H9 (cell line): ENCODE measurements at regions not wholly inside any gene's neighbourhood (a gene's known extent, or its start where the extent isn't known, plus 50 kb on each side); places are given as distances from the start of the nearest gene placed in this dataset.

Source experiments
- DNase-seq: peaks from one replicate; pipeline ENCODE4 v3.0.0-alpha.2; 2017
- H2AFZ ChIP-seq: one replicate; pipeline ENCODE4 v1.6.1; 2013; ENCODE audit warnings: mild to moderate bottlenecking, low read length, control low read depth, moderate library complexity
- H2AK5ac ChIP-seq: 2 replicates; pipeline ENCODE4 v1.6.1; 2013; ENCODE audit warnings: low read length, control low read depth, mixed read lengths; ENCODE audit not compliant: insufficient read length
- H2BK120ac ChIP-seq: one replicate; pipeline ENCODE4 v1.6.1; 2013; ENCODE audit warnings: low read depth, mild to moderate bottlenecking, low read length, control low read depth, inconsistent platforms; ENCODE audit not compliant: poor library complexity, severe bottlenecking
- H2BK12ac ChIP-seq: 2 replicates; pipeline ENCODE4 v1.6.1; 2013; ENCODE audit warnings: low read length, control low read depth, mixed read lengths, low read depth; ENCODE audit not compliant: insufficient read length
- H2BK15ac ChIP-seq: 2 replicates; pipeline ENCODE4 v1.6.1; 2013; ENCODE audit warnings: low read depth, low read length, control low read depth
- H2BK20ac ChIP-seq: one replicate; pipeline ENCODE4 v1.6.1; 2013; ENCODE audit warnings: low read depth, mild to moderate bottlenecking, low read length, control low read depth, inconsistent platforms; ENCODE audit not compliant: poor library complexity, severe bottlenecking
- H2BK5ac ChIP-seq: 2 replicates; pipeline ENCODE4 v1.6.1; 2013; ENCODE audit warnings: low read length, control low read depth, mixed read lengths; ENCODE audit not compliant: insufficient read length
- H3K14ac ChIP-seq: 2 replicates; pipeline ENCODE4 v1.6.1; 2013; ENCODE audit warnings: low read length, control low read depth; ENCODE audit not compliant: insufficient read depth
- H3K18ac ChIP-seq: 2 replicates; pipeline ENCODE4 v1.6.1; 2013; ENCODE audit warnings: low read depth, mild to moderate bottlenecking, mixed read lengths, low read length, control low read depth; ENCODE audit not compliant: insufficient read length
- H3K23ac ChIP-seq: 2 replicates; pipeline ENCODE4 v1.6.1; 2013; ENCODE audit warnings: low read length, control low read depth, mixed read lengths, low read depth; ENCODE audit not compliant: insufficient read length
- H3K23me2 ChIP-seq: 2 replicates; pipeline ENCODE4 v1.6.1; 2013; ENCODE audit warnings: low read depth, mild to moderate bottlenecking, mixed read lengths, low read length, control low read depth; ENCODE audit not compliant: insufficient read length, poor library complexity, severe bottlenecking
- H3K27ac ChIP-seq: 2 replicates; pipeline ENCODE4 v1.5.1; 2013; ENCODE audit warnings: low read length, control low read depth, mixed read lengths, low read depth; ENCODE audit not compliant: insufficient read length
- H3K27me3 ChIP-seq: 2 replicates; pipeline ENCODE4 v1.6.1; 2013; ENCODE audit warnings: low read length, control low read depth, inconsistent platforms; ENCODE audit not compliant: insufficient read depth
- H3K4ac ChIP-seq: 2 replicates; pipeline ENCODE4 v1.6.1; 2013; ENCODE audit warnings: low read depth, mild to moderate bottlenecking, control low read depth, inconsistent platforms, low read length, moderate library complexity
- H3K4me1 ChIP-seq: 2 replicates; pipeline ENCODE4 v1.6.1; 2013; ENCODE audit warnings: low read length, control low read depth, inconsistent platforms; ENCODE audit not compliant: insufficient read depth
- H3K4me2 ChIP-seq: 2 replicates; pipeline ENCODE4 v1.6.1; 2013; ENCODE audit warnings: low read length, control low read depth, mixed read lengths; ENCODE audit not compliant: insufficient read length, insufficient read depth
- H3K56ac ChIP-seq: 2 replicates; pipeline ENCODE4 v1.6.1; 2013; ENCODE audit warnings: low read depth, mild to moderate bottlenecking, mixed read lengths, low read length, control low read depth; ENCODE audit not compliant: insufficient read length
- H3K79me1 ChIP-seq: 2 replicates; pipeline ENCODE4 v1.6.1; 2013; ENCODE audit warnings: low read depth, mild to moderate bottlenecking, moderate library complexity, low read length, control low read depth, inconsistent platforms; ENCODE audit not compliant: insufficient read depth, poor library complexity, severe bottlenecking
- H3K79me2 ChIP-seq: 2 replicates; pipeline ENCODE4 v1.6.1; 2013; ENCODE audit warnings: low read length, control low read depth, inconsistent platforms; ENCODE audit not compliant: insufficient read depth
- H3K9ac ChIP-seq: 2 replicates; pipeline ENCODE4 v1.6.1; 2013; ENCODE audit warnings: low read length, control low read depth, mixed read lengths; ENCODE audit not compliant: insufficient read length; ENCODE audit errors: extremely low read depth
- H3K9me3 ChIP-seq: one replicate; pipeline ENCODE4 v1.6.1; 2013; ENCODE audit warnings: low read depth, low read length, inconsistent platforms; ENCODE audit not compliant: control insufficient read depth
- H3T11ph ChIP-seq: one replicate; pipeline ENCODE4 v1.6.1; 2013; ENCODE audit warnings: mild to moderate bottlenecking, low read length, control low read depth, inconsistent platforms
- H4K20me1 ChIP-seq: one replicate; pipeline ENCODE4 v1.6.1; 2013; ENCODE audit not compliant: control insufficient read depth, insufficient read length, insufficient read depth
- H4K5ac ChIP-seq: 2 replicates; pipeline ENCODE4 v1.6.1; 2013; ENCODE audit warnings: low read depth, mild to moderate bottlenecking, mixed read lengths, low read length, control low read depth; ENCODE audit not compliant: insufficient read length
- H4K8ac ChIP-seq: replicated peaks from 2 replicates; pipeline ENCODE4 v1.6.1; 2013; ENCODE audit warnings: low read length, control low read depth, mixed read lengths, low read depth; ENCODE audit not compliant: insufficient read length
- H4K91ac ChIP-seq: 2 replicates; pipeline ENCODE4 v1.6.1; 2013; ENCODE audit warnings: low read depth, mild to moderate bottlenecking, moderate library complexity, mixed read lengths, low read length, control low read depth; ENCODE audit not compliant: insufficient read length
- H3K27ac Mint-ChIP-seq, 3 experiments: 2 replicates in 2 of 3; 3 replicates in 1 of 3; pipeline ENCODE4 v1.8.0; 2020 to 2021; ENCODE audit warnings: mixed read lengths in 3 of 3, mild to moderate bottlenecking in 1 of 3, moderate library complexity in 1 of 3
- H3K27me3 Mint-ChIP-seq: 2 replicates; pipeline ENCODE4 v1.8.0; 2021; ENCODE audit warnings: low read depth, mild to moderate bottlenecking, moderate library complexity, mixed read lengths
- H3K36me3 Mint-ChIP-seq, 3 experiments: 2 replicates in 2 of 3; 3 replicates in 1 of 3; pipeline ENCODE4 v1.8.0; 2020 to 2021; ENCODE audit warnings: low read depth in 3 of 3, mixed read lengths in 3 of 3; ENCODE audit not compliant: insufficient read depth in 1 of 3
- H3K4me1 Mint-ChIP-seq, 2 experiments: 2 replicates each; pipeline ENCODE4 v1.8.0; 2020; ENCODE audit warnings: mixed read lengths in 2 of 2
- H3K4me3 Mint-ChIP-seq, 2 experiments: 2 replicates in 1 of 2; 3 replicates in 1 of 2; pipeline ENCODE4 v1.8.0; 2020 to 2021; ENCODE audit warnings: mild to moderate bottlenecking in 2 of 2, mixed read lengths in 2 of 2, moderate library complexity in 1 of 2
- H3K9me3 Mint-ChIP-seq, 2 experiments: 2 replicates in 1 of 2; 3 replicates in 1 of 2; pipeline ENCODE4 v1.8.0; 2020; ENCODE audit warnings: mild to moderate bottlenecking in 2 of 2, mixed read lengths in 2 of 2, moderate library complexity in 1 of 2
- WGBS: extraction: QIAGEN DNeasy Blood & Tissue Kit; methylation state at CpG from one replicate; pipeline ENCODE4 v1.1.7; 2013; ENCODE audit warnings: missing lambda C conversion rate, low lambda C conversion rate, mixed read lengths; ENCODE audit not compliant: insufficient read length; ENCODE audit errors: extremely low coverage; 5-methylcytosine and 5-hydroxymethylcytosine counted together
- TF ChIP-seq, protein P1 (sequence below): fragments of 200-600 bp; sonication (generic); conservative IDR thresholded peaks from 3 replicates; pipeline ENCODE4 v1.8.0; 2021; ENCODE audit warnings: antibody characterized with exemption, mild to moderate bottlenecking

DNA sequence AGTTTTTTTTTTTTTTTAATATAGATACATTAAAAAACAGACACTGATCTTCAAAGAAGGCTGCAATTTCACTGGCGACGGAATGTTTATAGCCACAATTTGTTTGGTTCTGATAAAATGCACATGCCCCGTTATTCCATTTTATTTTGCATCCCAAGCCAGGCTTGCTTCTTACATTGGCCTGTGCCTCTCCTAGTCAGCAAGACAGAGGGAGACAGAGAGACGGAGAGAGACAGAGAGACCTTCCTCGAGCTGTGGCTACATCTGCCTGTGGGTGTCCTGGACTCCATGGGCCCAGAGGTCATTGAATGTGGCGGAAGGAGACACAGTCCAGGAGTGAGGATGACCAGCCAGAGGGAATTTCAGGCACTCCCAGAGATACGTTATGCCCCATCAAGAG is 926.6 kb downstream of the VRK1 start:
- Histone ChIP-seq H2AK5ac (no peak overlapping the region), H2AFZ (no peak overlapping the region), H3K4me1 (no peaks in the 10 kb centered on the region; the same call in 1 of the 2 replicates), H3K23me2 (no peaks in the 10 kb centered on the region), H3K9me3 (no peaks in the 10 kb centered on the region), H3K9ac (no peak overlapping the region), H4K8ac (no peak overlapping the region), H3K79me1 (no peaks in the 10 kb centered on the region), H2BK12ac (no peak overlapping the region), H2BK15ac (no peak overlapping the region), H3K27me3 (no peaks in the 10 kb centered on the region), H3K4ac (no peak overlapping the region), H4K5ac (no peak overlapping the region), H3K56ac (no peak overlapping the region), H3K4me2 (no peak overlapping the region), H2BK120ac (no peak overlapping the region), H3K23ac (no peak overlapping the region), H3T11ph (no peak overlapping the region), H3K79me2 (no peaks in the 10 kb centered on the region), H2BK20ac (no peak overlapping the region), H3K18ac (no peak overlapping the region), H2BK5ac (no peak overlapping the region), H4K91ac (no peak overlapping the region), H4K20me1 (no peaks in the 10 kb centered on the region), H3K14ac (no peak overlapping the region), H3K27ac (no peak overlapping the region)
- peaks cover 0 to 7% of the 10 kb centered on the region in 2 experiments; a peak in 1 of 5 replicates for H3K9me3 Mint-ChIP-seq
- no peak overlapping the region for H3K27ac Mint-ChIP-seq
- TF ChIP-seq, protein P1, sequence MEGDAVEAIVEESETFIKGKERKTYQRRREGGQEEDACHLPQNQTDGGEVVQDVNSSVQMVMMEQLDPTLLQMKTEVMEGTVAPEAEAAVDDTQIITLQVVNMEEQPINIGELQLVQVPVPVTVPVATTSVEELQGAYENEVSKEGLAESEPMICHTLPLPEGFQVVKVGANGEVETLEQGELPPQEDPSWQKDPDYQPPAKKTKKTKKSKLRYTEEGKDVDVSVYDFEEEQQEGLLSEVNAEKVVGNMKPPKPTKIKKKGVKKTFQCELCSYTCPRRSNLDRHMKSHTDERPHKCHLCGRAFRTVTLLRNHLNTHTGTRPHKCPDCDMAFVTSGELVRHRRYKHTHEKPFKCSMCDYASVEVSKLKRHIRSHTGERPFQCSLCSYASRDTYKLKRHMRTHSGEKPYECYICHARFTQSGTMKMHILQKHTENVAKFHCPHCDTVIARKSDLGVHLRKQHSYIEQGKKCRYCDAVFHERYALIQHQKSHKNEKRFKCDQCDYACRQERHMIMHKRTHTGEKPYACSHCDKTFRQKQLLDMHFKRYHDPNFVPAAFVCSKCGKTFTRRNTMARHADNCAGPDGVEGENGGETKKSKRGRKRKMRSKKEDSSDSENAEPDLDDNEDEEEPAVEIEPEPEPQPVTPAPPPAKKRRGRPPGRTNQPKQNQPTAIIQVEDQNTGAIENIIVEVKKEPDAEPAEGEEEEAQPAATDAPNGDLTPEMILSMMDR, result no peak
- no peaks in the 10 kb centered on the region for H3K27me3 Mint-ChIP-seq
- H3K36me3 Mint-ChIP-seq, result no peaks in the 10 kb centered on the region
- no peak overlapping the region for H3K4me3 Mint-ChIP-seq
- no CpG with 5 or more reads among the region's 7 CpGs for WGBS
- no peak for DNase-seq
- peaks cover 5 to 8% of the 10 kb centered on the region in 2 experiments; a peak in 2 of 4 replicates for H3K4me1 Mint-ChIP-seq
